Lung (tissue), 11 donors: ENCODE measurements at regions not wholly inside any gene's neighbourhood (a gene's known extent, or its start where the extent isn't known, plus 50 kb on each side); places are given as distances from the start of the nearest gene placed in this dataset.

Experiments used
- ATAC-seq: fragments of 200-7000 bp; cut with Tn5 transposase; one replicate; pipeline ENCODE4 v1.9.1; 2020; ENCODE audit warnings: moderate number of reproducible peaks; ENCODE audit not compliant: insufficient read depth, low FRiP score
- DNase-seq, 3 donors: peaks; one replicate each; pipeline ENCODE4 v3.0.0-alpha.2; 2013 to 2017
- H3K27ac ChIP-seq, 2 donors: one replicate each; pipeline ENCODE4 v1.5.1; 2013; ENCODE audit warnings: mild to moderate bottlenecking in 2 of 2, moderate library complexity in 2 of 2, control low read depth in 1 of 2, inconsistent platforms in 1 of 2, low read depth in 1 of 2, low read length in 1 of 2
- H3K27me3 ChIP-seq, 3 donors: one replicate each; pipeline ENCODE4 v1.5.1; 2013; ENCODE audit warnings: low read length in 2 of 3; ENCODE audit not compliant: control insufficient read depth in 3 of 3, insufficient read depth in 3 of 3
- H3K36me3 ChIP-seq, 4 donors: one replicate each; pipeline ENCODE4 v1.5.1; 2013; ENCODE audit warnings: low read length in 4 of 4, mild to moderate bottlenecking in 1 of 4, moderate library complexity in 1 of 4; ENCODE audit not compliant: control insufficient read depth in 4 of 4, insufficient read depth in 4 of 4
- H3K4me1 ChIP-seq, 5 donors: one replicate each; pipeline ENCODE4 v1.5.1; 2013; ENCODE audit warnings: low read length in 5 of 5, mild to moderate bottlenecking in 2 of 5, moderate library complexity in 1 of 5; ENCODE audit not compliant: control insufficient read depth in 5 of 5, insufficient read depth in 5 of 5
- H3K4me3 ChIP-seq: one replicate; pipeline ENCODE4 v1.5.1; 2013; ENCODE audit warnings: mild to moderate bottlenecking, control low read depth, moderate library complexity
- H3K9ac ChIP-seq, 2 donors: one replicate each; pipeline ENCODE4 v1.5.1; 2013; ENCODE audit warnings: low read length in 2 of 2, control low read depth in 1 of 2; ENCODE audit not compliant: insufficient read depth in 1 of 2
- H3K9me3 ChIP-seq, 4 donors: one replicate each; pipeline ENCODE4 v1.5.1; 2013; ENCODE audit warnings: low read length in 3 of 4, mild to moderate bottlenecking in 1 of 4, moderate library complexity in 1 of 4; ENCODE audit not compliant: control insufficient read depth in 4 of 4, insufficient read depth in 3 of 4
- CTCF ChIP-seq: IDR thresholded peaks from 2 replicates; pipeline ENCODE4 v1.5.1; 2012; ENCODE audit warnings: mild to moderate bottlenecking; ENCODE audit errors: control extremely low read depth, extremely low read depth
- WGBS, 2 donors: extraction: QIAGEN DNeasy Blood & Tissue Kit; methylation state at CpG; one replicate each; pipeline ENCODE4 v1.1.7; 2013; 5-methylcytosine and 5-hydroxymethylcytosine counted together
- donor health status: control.
- donor health status: control.
- donor health status: Bipolar disorder and iron deficiency.
- donor health status: healthy.
- donor health status: DM: yes; HTN: yes; CAD: no.

- H3K9ac ChIP-seq, result no peak overlapping the region
- TF ChIP-seq CTCF, result no peak
- peaks cover 0 to 4% (median under 1%) of the 10 kb centered on the region in 4 donors for H3K9me3 ChIP-seq
- H3K27ac ChIP-seq, result no peak overlapping the region
- 67 to 83% methylated on average over 3 of the region's 3 CpGs for WGBS, 2 donors
- ATAC-seq (no peak), DNase-seq (peak in 1 of 3 donors; percentile 6)
- H3K4me3 ChIP-seq, result no peak overlapping the region
- H3K27me3 ChIP-seq, result no peaks in the 10 kb centered on the region
- no peaks in the 10 kb centered on the region for H3K36me3 ChIP-seq
- H3K4me1 ChIP-seq, result no peaks in the 10 kb centered on the region
These were observed 270.7 kb downstream of the SEMA3D start for GRCh38 chr7:84916161-84916560.

GRCh38 chr7:84914598-84914997 is 272.3 kb downstream of the SEMA3D start:
- Histone ChIP-seq H3K4me1 (no peaks in the 10 kb centered on the region), H3K4me3 (no peak overlapping the region), H3K9ac (no peak overlapping the region), H3K9me3 (peaks cover 0 to 2% (median under 1%) of the 10 kb centered on the region in 4 donors), H3K36me3 (no peaks in the 10 kb centered on the region), H3K27ac (no peak overlapping the region), H3K27me3 (no peaks in the 10 kb centered on the region)
- no peak for TF ChIP-seq CTCF
- ATAC-seq, result no peak
- 68 to 82% methylated on average over 1 of the region's 1 CpG for WGBS, 2 donors
- DNase-seq, result no peak

- H3K27ac ChIP-seq, result no peak overlapping the region
- no peak overlapping the region for H3K4me3 ChIP-seq
- H3K36me3 ChIP-seq, result no peaks in the 10 kb centered on the region
- no peaks in the 10 kb centered on the region for H3K9me3 ChIP-seq
- no peak for TF ChIP-seq CTCF
- H3K9ac ChIP-seq, result no peak overlapping the region
- DNase-seq (no peak), ATAC-seq (no peak)
- H3K27me3 ChIP-seq, result no peaks in the 10 kb centered on the region
- H3K4me1 ChIP-seq, result no peaks in the 10 kb centered on the region
These were observed 273.1 kb downstream of the SEMA3D start for GRCh38 chr7:84913731-84914130.

GRCh38 chr7:84912993-84913635 is 273.7 kb downstream of the SEMA3D start:
- Histone ChIP-seq H3K9me3 (no peaks in the 10 kb centered on the region), H3K4me1 (peaks cover 0 to 2% (median 0%) of the 10 kb centered on the region in 5 donors), H3K4me3 (no peak overlapping the region), H3K27ac (no peak overlapping the region), H3K27me3 (no peaks in the 10 kb centered on the region), H3K36me3 (no peaks in the 10 kb centered on the region), H3K9ac (no peak overlapping the region)
- 77 to 84% methylated on average over 5 of the region's 5 CpGs for WGBS, 2 donors
- no peak for TF ChIP-seq CTCF
- no peak for DNase-seq
- ATAC-seq, result no peak
